HG03095 (cell line): ENCODE measurements at regions not wholly inside any gene's neighbourhood (a gene's known extent, or its start where the extent isn't known, plus 50 kb on each side); places are given as distances from the start of the nearest gene placed in this dataset.
"Not testable (repeated sequence)": the region's sequence is repeated elsewhere in the genome, so short reads cannot be mapped to it uniquely, and the experiment has no call there.

Source experiments
- ATAC-seq: cut with Tn5 transposase; IDR thresholded peaks from one replicate; pipeline ENCODE4 v1.9.1; 2021; ENCODE audit warnings: moderate library complexity; ENCODE audit not compliant: unreplicated experiment

GRCh38 chr5:174612686-174613085, 111.7 kb upstream of the MSX2 start:
- ATAC-seq = no peak

GRCh38 chr5:174614500-174615135, 109.8 kb upstream of the MSX2 start:
- no peak for ATAC-seq

GRCh38 chr5:174616036-174616435, 108.3 kb upstream of the MSX2 start:
- ATAC-seq = no peak

- no peak for ATAC-seq
These were observed 107.1 kb upstream of the MSX2 start for GRCh38 chr5:174617285-174617684.

GRCh38 chr5:174617910-174618309, 106.5 kb upstream of the MSX2 start:
- no peak for ATAC-seq

- no peak for ATAC-seq
These were observed 105.8 kb upstream of the MSX2 start for GRCh38 chr5:174618589-174618988.

GRCh38 chr5:174622067-174622466, 102.3 kb upstream of the MSX2 start:
- no peak for ATAC-seq

- no peak for ATAC-seq
These were observed 101.4 kb upstream of the MSX2 start for GRCh38 chr5:174623018-174623417.

GRCh38 chr5:174623433-174624019, 100.9 kb upstream of the MSX2 start:
- no peak for ATAC-seq

GRCh38 chr5:174624733-174625522, 99.5 kb upstream of the MSX2 start:
- ATAC-seq = no peak

GRCh38 chr5:174625591-174626350, 98.6 kb upstream of the MSX2 start:
- no peak for ATAC-seq

- ATAC-seq = no peak
These were observed 97.9 kb upstream of the MSX2 start for GRCh38 chr5:174626369-174626920.

- ATAC-seq = no peak
These were observed 88.3 kb upstream of the MSX2 start for GRCh38 chr5:174636094-174636493.

GRCh38 chr5:174642816-174643405, 81.5 kb upstream of the MSX2 start:
- no peak for ATAC-seq

GRCh38 chr5:174644436-174644835, 79.9 kb upstream of the MSX2 start:
- ATAC-seq = no peak

- ATAC-seq = no peak
These were observed 79.5 kb upstream of the MSX2 start for GRCh38 chr5:174644923-174645322.

- ATAC-seq = no peak
These were observed 78.7 kb upstream of the MSX2 start for GRCh38 chr5:174645677-174646076.

- not testable (repeated sequence) for ATAC-seq
These were observed 75.8 kb upstream of the MSX2 start for GRCh38 chr5:174648618-174649017.

- no peak for ATAC-seq
These were observed 75.0 kb upstream of the MSX2 start for GRCh38 chr5:174649391-174649790.

GRCh38 chr5:174654442-174654841, 69.9 kb upstream of the MSX2 start:
- no peak for ATAC-seq

GRCh38 chr5:174655351-174655750, 69.0 kb upstream of the MSX2 start:
- no peak for ATAC-seq
